Liver (tissue), 8 donors: ENCODE measurements at regions not wholly inside any gene's neighbourhood (a gene's known extent, or its start where the extent isn't known, plus 50 kb on each side); places are given as distances from the start of the nearest gene placed in this dataset.

ENCODE experiments used
- DNase-seq: peaks from one replicate; pipeline ENCODE4 v3.0.0-alpha.2; 2017; ENCODE audit warnings: low spot score
- H3K27ac ChIP-seq, 2 donors: one replicate each; pipeline ENCODE4 v1.7.0; 2013; ENCODE audit warnings: inconsistent platforms in 2 of 2, low read length in 2 of 2, control low read depth in 1 of 2, low read depth in 1 of 2, mild to moderate bottlenecking in 1 of 2
- H3K27me3 ChIP-seq, 4 donors: one replicate each; pipeline versions ENCODE4 v1.6.1 to v1.7.0; 2013; ENCODE audit warnings: low read length in 3 of 4, inconsistent platforms in 1 of 4, mild to moderate bottlenecking in 1 of 4, moderate library complexity in 1 of 4; ENCODE audit not compliant: control insufficient read depth in 4 of 4, insufficient read depth in 4 of 4
- H3K36me3 ChIP-seq, 4 donors: one replicate each; pipeline versions ENCODE4 v1.6.1 to v1.7.0; 2013; ENCODE audit warnings: low read length in 3 of 4, mild to moderate bottlenecking in 3 of 4, low read depth in 1 of 4, moderate library complexity in 1 of 4; ENCODE audit not compliant: control insufficient read depth in 4 of 4, insufficient read depth in 3 of 4
- H3K4me1 ChIP-seq, 4 donors: one replicate each; pipeline versions ENCODE4 v1.6.1 to v1.7.0; 2013; ENCODE audit warnings: low read length in 3 of 4, mild to moderate bottlenecking in 3 of 4, moderate library complexity in 1 of 4; ENCODE audit not compliant: control insufficient read depth in 4 of 4, insufficient read depth in 4 of 4
- H3K4me3 ChIP-seq, 3 donors: one replicate each; pipeline versions ENCODE4 v1.6.1 to v1.7.0; 2013; ENCODE audit warnings: low read length in 3 of 3, control low read depth in 1 of 3, low read depth in 1 of 3, mild to moderate bottlenecking in 1 of 3
- H3K9ac ChIP-seq, 2 donors: one replicate each; pipeline ENCODE4 v1.7.0; 2013; ENCODE audit warnings: low read length in 2 of 2, mild to moderate bottlenecking in 2 of 2, moderate library complexity in 2 of 2, control low read depth in 1 of 2, low read depth in 1 of 2
- H3K9me3 ChIP-seq, 4 donors: one replicate each; pipeline versions ENCODE4 v1.6.1 to v1.7.0; 2013; ENCODE audit warnings: low read length in 3 of 4; ENCODE audit not compliant: control insufficient read depth in 4 of 4
- ATF3 ChIP-seq: IDR thresholded peaks from 2 replicates; pipeline ENCODE4 v1.6.1; 2016; ENCODE audit warnings: antibody characterized with exemption
- CTCF ChIP-seq: fragments of 150-350 bp; IDR thresholded peaks from 2 replicates; pipeline ENCODE4 v1.5.1; 2017; ENCODE audit warnings: improper control_type of control experiment, low read depth, low read length; ENCODE audit not compliant: missing input control
- EGR1 ChIP-seq, 2 donors: IDR thresholded peaks; 2 replicates each; pipeline ENCODE4 v1.6.1; 2016 to 2018; ENCODE audit warnings: antibody characterized with exemption in 2 of 2, low read depth in 2 of 2
- FOXA1 ChIP-seq: IDR thresholded peaks from 2 replicates; pipeline ENCODE4 v1.6.1; 2016; ENCODE audit warnings: antibody characterized with exemption
- FOXA2 ChIP-seq: IDR thresholded peaks from 2 replicates; pipeline ENCODE4 v1.6.1; 2016; ENCODE audit warnings: antibody characterized with exemption
- GABPA ChIP-seq, 2 donors: IDR thresholded peaks in 1 of 2; conservative IDR thresholded peaks in 1 of 2; 2 replicates each; pipeline ENCODE4 v1.6.1; 2016; ENCODE audit warnings: antibody characterized with exemption in 2 of 2, mild to moderate bottlenecking in 1 of 2, moderate library complexity in 1 of 2
- HNF4A ChIP-seq, 2 donors: conservative IDR thresholded peaks; 2 replicates each; pipeline ENCODE4 v1.6.1; 2016; ENCODE audit warnings: antibody characterized with exemption in 2 of 2, mild to moderate bottlenecking in 2 of 2
- HNF4G ChIP-seq: IDR thresholded peaks from 2 replicates; pipeline ENCODE4 v1.6.1; 2016; ENCODE audit warnings: antibody characterized with exemption
- JUND ChIP-seq, 2 donors: IDR thresholded peaks; 2 replicates each; pipeline ENCODE4 v1.6.1; 2016; ENCODE audit warnings: antibody characterized with exemption in 2 of 2
- MAX ChIP-seq: IDR thresholded peaks from 2 replicates; pipeline ENCODE4 v1.6.1; 2016; ENCODE audit warnings: antibody characterized with exemption
- NR2F2 ChIP-seq: IDR thresholded peaks from 2 replicates; pipeline ENCODE4 v1.6.1; 2016; ENCODE audit warnings: antibody characterized with exemption
- RAD21 ChIP-seq, 2 donors: IDR thresholded peaks; 2 replicates each; pipeline ENCODE4 v1.6.1; 2016; ENCODE audit warnings: antibody characterized with exemption in 2 of 2, mild to moderate bottlenecking in 2 of 2
- REST ChIP-seq: IDR thresholded peaks from 2 replicates; pipeline ENCODE4 v1.6.1; 2016; ENCODE audit warnings: antibody characterized with exemption, mild to moderate bottlenecking
- RXRA ChIP-seq, 2 donors: IDR thresholded peaks; 2 replicates each; pipeline ENCODE4 v1.6.1; 2017 to 2018; ENCODE audit warnings: antibody characterized with exemption in 2 of 2, mild to moderate bottlenecking in 1 of 2
- SP1 ChIP-seq: IDR thresholded peaks from 2 replicates; pipeline ENCODE4 v1.6.1; 2018; ENCODE audit warnings: antibody characterized with exemption, mild to moderate bottlenecking
- TAF1 ChIP-seq: conservative IDR thresholded peaks from 2 replicates; pipeline ENCODE4 v1.6.1; 2016; ENCODE audit warnings: antibody characterized with exemption, mild to moderate bottlenecking
- YY1 ChIP-seq: IDR thresholded peaks from 2 replicates; pipeline ENCODE4 v1.6.1; 2016; ENCODE audit warnings: antibody characterized with exemption, mild to moderate bottlenecking
- ZBTB33 ChIP-seq: IDR thresholded peaks from 2 replicates; pipeline ENCODE4 v1.6.1; 2016; ENCODE audit warnings: antibody characterized with exemption
- WGBS: extraction: QIAGEN DNeasy Blood & Tissue Kit; methylation state at CpG from one replicate; pipeline ENCODE4 v1.1.7; 2013; 5-methylcytosine and 5-hydroxymethylcytosine counted together
- donor health status: healthy.
- donor health status: healthy.
- donor health status: healthy.
- donor health status: healthy.
- donor health status: healthy.

GRCh38 chr14:89702073-89702875 is 252.3 kb downstream of the EFCAB11 start:
- DNase-seq = peak; percentile 35
- Histone ChIP-seq H3K36me3 (no peaks in the 10 kb centered on the region), H3K27me3 (no peaks in the 10 kb centered on the region), H3K4me3 (no peak overlapping the region), H3K9me3 (no peaks in the 10 kb centered on the region), H3K9ac (no peak overlapping the region), H3K4me1 (peaks cover 0 to 10% (median 6%) of the 10 kb centered on the region in 4 donors), H3K27ac (peak overlapping the region; percentile 9 to 43)
- WGBS = 76% methylated on average over 6 of the region's 6 CpGs
- TF ChIP-seq GABPA (IDR thresholded peaks at IDR 0.05 in 1 of 2, conservative IDR thresholded peaks at IDR 0.05 in 1 of 2) = no peak
- peak; percentile 2 for TF ChIP-seq YY1
- no peak for TF ChIP-seq EGR1 (IDR thresholded peaks at IDR 0.05; ENCODE audit: low read depth in 2 of 2)
- no peak for TF ChIP-seq REST
- TF ChIP-seq RXRA (IDR thresholded peaks at IDR 0.05) = no peak
- TF ChIP-seq NR2F2 = no peak

GRCh38 chr14:89701211-89702043 is 253.1 kb downstream of the EFCAB11 start:
- peaks cover 0 to 10% (median 6%) of the 10 kb centered on the region in 4 donors for H3K4me1 ChIP-seq
- peak overlapping the region; percentile 52 to 84 (median 80) for H3K4me3 ChIP-seq
- peak overlapping the region; percentile 9 to 43 for H3K27ac ChIP-seq
- DNase-seq = peak; percentile 85
- 9% methylated on average over 81 of the region's 81 CpGs for WGBS
- TF ChIP-seq HNF4A (conservative IDR thresholded peaks at IDR 0.05) = no peak
- TF ChIP-seq JUND (IDR thresholded peaks at IDR 0.05) = no peak
- peak; percentile 88 for TF ChIP-seq MAX
- no peak for TF ChIP-seq ATF3
- no peak for TF ChIP-seq HNF4G
- no peak for TF ChIP-seq FOXA1
- TF ChIP-seq RXRA (IDR thresholded peaks at IDR 0.05) = peak; percentile 67
- TF ChIP-seq ZBTB33 = no peak
- TF ChIP-seq SP1 = peak; percentile 81
- no peak for TF ChIP-seq EGR1 (IDR thresholded peaks at IDR 0.05; ENCODE audit: low read depth in 2 of 2)
- peak; percentile 56 for TF ChIP-seq YY1
- TF ChIP-seq TAF1 = no peak
- TF ChIP-seq GABPA (IDR thresholded peaks at IDR 0.05 in 1 of 2, conservative IDR thresholded peaks at IDR 0.05 in 1 of 2) = no peak
- no peak for TF ChIP-seq FOXA2
- TF ChIP-seq CTCF = no peak
- no peak for TF ChIP-seq REST
- TF ChIP-seq RAD21 (IDR thresholded peaks at IDR 0.05) = peak in 1 of 2 donors; percentile 17
- TF ChIP-seq NR2F2 = no peak
- peak overlapping the region in 1 of 2 donors; percentile 24 for H3K9ac ChIP-seq
- no peaks in the 10 kb centered on the region for H3K9me3 ChIP-seq
- no peaks in the 10 kb centered on the region for H3K36me3 ChIP-seq
- no peaks in the 10 kb centered on the region for H3K27me3 ChIP-seq
